Endothelial cell of umbilical vein (primary cell): ENCODE measurements at regions not wholly inside any gene's neighbourhood (a gene's known extent, or its start where the extent isn't known, plus 50 kb on each side); places are given as distances from the start of the nearest gene placed in this dataset.

Source experiments
- EZH2 ChIP-seq: IDR thresholded peaks from 2 replicates; pipeline ENCODE4 v1.6.1; 2012; ENCODE audit warnings: borderline replicate concordance, low read depth, mild to moderate bottlenecking, moderate library complexity, low read length, inconsistent platforms; ENCODE audit not compliant: severe bottlenecking
- POLR2A ChIP-seq: IDR thresholded peaks from 2 replicates; pipeline ENCODE4 v1.6.1; 2012; ENCODE audit warnings: low read depth, mild to moderate bottlenecking, control low read depth, low read length
- TF ChIP-seq, protein P1 (sequence below), 2 donors: IDR thresholded peaks; 1 replicate in 1 of 2; 2 replicates in 1 of 2; pipeline ENCODE4 v1.5.1; 2011; ENCODE audit warnings: low read length in 2 of 2, mild to moderate bottlenecking in 2 of 2, moderate library complexity in 2 of 2, control low read depth in 1 of 2, inconsistent platforms in 1 of 2, low read depth in 1 of 2; ENCODE audit not compliant: insufficient read depth in 1 of 2; ENCODE audit errors: extremely low read depth in 1 of 2

DNA sequence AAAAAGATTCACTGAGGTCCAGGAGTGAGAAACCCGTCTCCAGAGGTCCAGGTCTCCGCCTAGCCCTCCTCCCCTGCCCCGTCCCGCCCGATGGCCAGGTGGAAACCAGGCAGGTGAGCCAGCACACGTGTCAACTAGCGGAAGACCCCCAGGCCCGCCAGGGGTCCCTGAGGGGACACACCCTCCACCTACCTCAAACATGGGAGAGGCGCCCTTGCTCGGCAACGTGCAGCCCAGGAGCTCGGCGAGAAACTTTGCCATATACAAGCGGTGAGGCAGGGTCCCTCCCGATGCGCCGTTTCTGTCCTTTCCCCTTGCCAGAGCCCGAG is 330.0 kb downstream of the HNRNPD start:
- TF ChIP-seq EZH2, result peak; percentile 54
- TF ChIP-seq, protein P1, sequence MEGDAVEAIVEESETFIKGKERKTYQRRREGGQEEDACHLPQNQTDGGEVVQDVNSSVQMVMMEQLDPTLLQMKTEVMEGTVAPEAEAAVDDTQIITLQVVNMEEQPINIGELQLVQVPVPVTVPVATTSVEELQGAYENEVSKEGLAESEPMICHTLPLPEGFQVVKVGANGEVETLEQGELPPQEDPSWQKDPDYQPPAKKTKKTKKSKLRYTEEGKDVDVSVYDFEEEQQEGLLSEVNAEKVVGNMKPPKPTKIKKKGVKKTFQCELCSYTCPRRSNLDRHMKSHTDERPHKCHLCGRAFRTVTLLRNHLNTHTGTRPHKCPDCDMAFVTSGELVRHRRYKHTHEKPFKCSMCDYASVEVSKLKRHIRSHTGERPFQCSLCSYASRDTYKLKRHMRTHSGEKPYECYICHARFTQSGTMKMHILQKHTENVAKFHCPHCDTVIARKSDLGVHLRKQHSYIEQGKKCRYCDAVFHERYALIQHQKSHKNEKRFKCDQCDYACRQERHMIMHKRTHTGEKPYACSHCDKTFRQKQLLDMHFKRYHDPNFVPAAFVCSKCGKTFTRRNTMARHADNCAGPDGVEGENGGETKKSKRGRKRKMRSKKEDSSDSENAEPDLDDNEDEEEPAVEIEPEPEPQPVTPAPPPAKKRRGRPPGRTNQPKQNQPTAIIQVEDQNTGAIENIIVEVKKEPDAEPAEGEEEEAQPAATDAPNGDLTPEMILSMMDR (IDR thresholded peaks at IDR 0.05; ENCODE audit: extremely low read depth in 1 of 2, insufficient read depth in 1 of 2, low read depth in 1 of 2, low read length in 2 of 2), result no peak
- no peak for TF ChIP-seq POLR2A
